Mucosa of rectum (tissue), 2 donors: ENCODE measurements at regions not wholly inside any gene's neighbourhood (a gene's known extent, or its start where the extent isn't known, plus 50 kb on each side); places are given as distances from the start of the nearest gene placed in this dataset.

Experiments
- H3K27ac ChIP-seq, 2 donors: one replicate each; pipeline ENCODE4 v1.7.0; 2013; ENCODE audit warnings: inconsistent platforms in 2 of 2, low read depth in 2 of 2, low read length in 2 of 2
- H3K27me3 ChIP-seq, 2 donors: one replicate each; pipeline ENCODE4 v1.7.0; 2013; ENCODE audit warnings: low read length in 2 of 2; ENCODE audit not compliant: control insufficient read depth in 2 of 2, insufficient read depth in 2 of 2
- H3K36me3 ChIP-seq, 2 donors: one replicate each; pipeline ENCODE4 v1.7.0; 2013; ENCODE audit warnings: low read length in 2 of 2; ENCODE audit not compliant: control insufficient read depth in 2 of 2, insufficient read depth in 2 of 2
- H3K4me1 ChIP-seq, 2 donors: one replicate each; pipeline ENCODE4 v1.7.0; 2013; ENCODE audit warnings: low read length in 2 of 2, mild to moderate bottlenecking in 1 of 2; ENCODE audit not compliant: control insufficient read depth in 2 of 2, insufficient read depth in 2 of 2
- H3K4me3 ChIP-seq, 2 donors: one replicate each; pipeline ENCODE4 v1.7.0; 2013; ENCODE audit warnings: low read length in 2 of 2
- H3K9ac ChIP-seq, 2 donors: one replicate each; pipeline ENCODE4 v1.7.0; 2013; ENCODE audit warnings: low read length in 2 of 2, low read depth in 1 of 2, mild to moderate bottlenecking in 1 of 2
- H3K9me3 ChIP-seq, 2 donors: one replicate each; pipeline ENCODE4 v1.7.0; 2013; ENCODE audit warnings: low read length in 2 of 2; ENCODE audit not compliant: control insufficient read depth in 2 of 2
- donor health status: healthy.
- donor health status: Normal muscosa, but diverticular disease.

GRCh38 chr4:108473163-108473720 is 147.1 kb upstream of the RPL34 start:
- Histone ChIP-seq H3K9me3 (no peaks in the 10 kb centered on the region), H3K27me3 (no peaks in the 10 kb centered on the region), H3K4me1 (no peaks in the 10 kb centered on the region), H3K9ac (no peak overlapping the region), H3K36me3 (no peaks in the 10 kb centered on the region), H3K4me3 (no peak overlapping the region), H3K27ac (no peak overlapping the region)

GRCh38 chr4:108466936-108467902 is 153.2 kb upstream of the RPL34 start:
- Histone ChIP-seq H3K4me3 (no peak overlapping the region), H3K27ac (no peak overlapping the region), H3K27me3 (no peaks in the 10 kb centered on the region), H3K36me3 (no peaks in the 10 kb centered on the region), H3K9me3 (no peaks in the 10 kb centered on the region), H3K9ac (no peak overlapping the region), H3K4me1 (no peaks in the 10 kb centered on the region)

- Histone ChIP-seq H3K9me3 (no peaks in the 10 kb centered on the region), H3K9ac (no peak overlapping the region), H3K27ac (no peak overlapping the region), H3K4me3 (no peak overlapping the region), H3K36me3 (no peaks in the 10 kb centered on the region), H3K4me1 (no peaks in the 10 kb centered on the region), H3K27me3 (no peaks in the 10 kb centered on the region)
Observed at GRCh38 chr4:108465886-108466500, 154.4 kb upstream of the RPL34 start.

- H3K4me3 ChIP-seq = no peak overlapping the region
- no peaks in the 10 kb centered on the region for H3K9me3 ChIP-seq
- H3K27me3 ChIP-seq = no peaks in the 10 kb centered on the region
- H3K9ac ChIP-seq = no peak overlapping the region
- no peaks in the 10 kb centered on the region for H3K4me1 ChIP-seq
- H3K36me3 ChIP-seq = no peaks in the 10 kb centered on the region
- no peak overlapping the region for H3K27ac ChIP-seq
Observed at GRCh38 chr4:108458681-108459080, 161.7 kb upstream of the RPL34 start.

- H3K36me3 ChIP-seq = no peaks in the 10 kb centered on the region
- H3K4me3 ChIP-seq = no peak overlapping the region
Observed at GRCh38 chr4:108454227-108454626, 166.1 kb upstream of the RPL34 start.

GRCh38 chr4:108453366-108453765 is 167.0 kb upstream of the RPL34 start:
- Histone ChIP-seq H3K4me1 (no peaks in the 10 kb centered on the region), H3K27ac (no peak overlapping the region)

More at GRCh38 chr4:108454227-108454626, 166.1 kb upstream of the RPL34 start:
- H3K4me1 ChIP-seq = no peaks in the 10 kb centered on the region
- H3K9me3 ChIP-seq = no peaks in the 10 kb centered on the region
- H3K9ac ChIP-seq = no peak overlapping the region
- H3K27me3 ChIP-seq = no peaks in the 10 kb centered on the region
- H3K27ac ChIP-seq = no peak overlapping the region

GRCh38 chr4:108450236-108450898 is 170.0 kb upstream of the RPL34 start:
- Histone ChIP-seq H3K9me3 (no peaks in the 10 kb centered on the region), H3K36me3 (no peaks in the 10 kb centered on the region), H3K9ac (no peak overlapping the region), H3K4me3 (no peak overlapping the region), H3K27me3 (no peaks in the 10 kb centered on the region), H3K4me1 (no peaks in the 10 kb centered on the region), H3K27ac (no peak overlapping the region)

More at GRCh38 chr4:108453366-108453765, 167.0 kb upstream of the RPL34 start:
- Histone ChIP-seq H3K9me3 (no peaks in the 10 kb centered on the region), H3K27me3 (no peaks in the 10 kb centered on the region), H3K4me3 (no peak overlapping the region), H3K9ac (no peak overlapping the region), H3K36me3 (no peaks in the 10 kb centered on the region)

GRCh38 chr4:108449129-108449528 is 171.2 kb upstream of the RPL34 start:
- Histone ChIP-seq H3K27me3 (no peaks in the 10 kb centered on the region), H3K4me3 (no peak overlapping the region), H3K27ac (no peak overlapping the region), H3K9me3 (no peaks in the 10 kb centered on the region), H3K4me1 (no peaks in the 10 kb centered on the region), H3K36me3 (no peaks in the 10 kb centered on the region), H3K9ac (no peak overlapping the region)

- Histone ChIP-seq H3K27me3 (no peaks in the 10 kb centered on the region), H3K9ac (no peak overlapping the region), H3K27ac (no peak overlapping the region), H3K36me3 (no peaks in the 10 kb centered on the region), H3K4me3 (peak overlapping the region in 1 of 2 donors; percentile 6), H3K9me3 (no peaks in the 10 kb centered on the region), H3K4me1 (no peaks in the 10 kb centered on the region)
Observed at GRCh38 chr4:108446556-108446955, 173.8 kb upstream of the RPL34 start.

- Histone ChIP-seq H3K27me3 (no peaks in the 10 kb centered on the region), H3K9me3 (no peaks in the 10 kb centered on the region), H3K27ac (no peak overlapping the region), H3K36me3 (no peaks in the 10 kb centered on the region), H3K4me3 (no peak overlapping the region), H3K9ac (no peak overlapping the region), H3K4me1 (no peaks in the 10 kb centered on the region)
Observed at GRCh38 chr4:108445716-108446115, 174.7 kb upstream of the RPL34 start.
